NB4 (cell line): ENCODE measurements at regions not wholly inside any gene's neighbourhood (a gene's known extent, or its start where the extent isn't known, plus 50 kb on each side); places are given as distances from the start of the nearest gene placed in this dataset.

Experiments used
- CTCF ChIP-seq: IDR thresholded peaks from one replicate; pipeline ENCODE4 v1.5.1; 2012; ENCODE audit warnings: low read depth, low read length
- POLR2A ChIP-seq: IDR thresholded peaks from 2 replicates; pipeline ENCODE4 v1.6.1; 2011; ENCODE audit warnings: mild to moderate bottlenecking; ENCODE audit not compliant: insufficient read length; ENCODE audit errors: extremely low read depth

GRCh38 chr3:20421-20820, 176.1 kb upstream of the CHL1 start:
- TF ChIP-seq CTCF (no peak), POLR2A (no peak)
